Adrenal gland (tissue), 9 donors: ENCODE measurements at regions not wholly inside any gene's neighbourhood (a gene's known extent, or its start where the extent isn't known, plus 50 kb on each side); places are given as distances from the start of the nearest gene placed in this dataset.

Experiments
- DNase-seq, 7 donors: peaks; one replicate each; pipeline ENCODE4 v3.0.0-alpha.2; 2019 to 2020
- H3K27ac ChIP-seq, 5 donors: fragments of 200-600 bp; sonication (generic) in 4 of 5; 1 replicate in 3 of 5; 2 replicates in 2 of 5; pipeline versions ENCODE4 v1.5.1 to v1.8.0; 2016 to 2020; ENCODE audit warnings: mild to moderate bottlenecking in 1 of 5
- H3K27me3 ChIP-seq: fragments of 200-600 bp; 2 replicates; pipeline ENCODE4 v1.8.0; 2021
- H3K36me3 ChIP-seq, 2 donors: fragments of 200-600 bp; replicated peaks in 1 of 2; 1 replicate in 1 of 2; 2 replicates in 1 of 2; pipeline versions ENCODE4 v1.5.1 to v1.8.0; 2018 to 2022
- H3K4me1 ChIP-seq, 2 donors: fragments of 200-600 bp; replicated peaks in 1 of 2; 1 replicate in 1 of 2; 2 replicates in 1 of 2; pipeline versions ENCODE4 v1.5.1 to v1.8.0; 2018 to 2021
- H3K4me3 ChIP-seq, 4 donors: fragments of 200-600 bp; sonication (generic) in 3 of 4; one replicate each; pipeline ENCODE4 v1.5.1; 2016 to 2018
- H3K9me3 ChIP-seq, 3 donors: fragments of 200-600 bp; sonication (generic) in 1 of 3; replicated peaks in 1 of 3; 1 replicate in 2 of 3; 2 replicates in 1 of 3; pipeline versions ENCODE4 v1.5.1 to v1.8.0; 2016 to 2021
- CTCF ChIP-seq, 6 experiments: fragments of 450-650 bp in 4 of 6; fragments of 200-600 bp in 2 of 6; sonication (generic) in 1 of 6; IDR thresholded peaks; 1 replicate in 5 of 6; 2 replicates in 1 of 6; pipeline versions ENCODE4 v1.5.1 to v1.8.0; 2016 to 2021; ENCODE audit warnings: antibody characterized with exemption in 6 of 6, mild to moderate bottlenecking in 2 of 6, moderate library complexity in 1 of 6
- POLR2A ChIP-seq, 2 donors: fragments of 450-650 bp; IDR thresholded peaks; one replicate each; pipeline ENCODE4 v1.6.1; 2017; ENCODE audit warnings: antibody characterized with exemption in 2 of 2, mild to moderate bottlenecking in 2 of 2, moderate library complexity in 1 of 2
- WGBS, 4 donors: extraction: QIAGEN DNeasy Blood & Tissue Kit in 2 of 4; methylation state at CpG; one replicate each; pipeline versions ENCODE4 v1.1.5 to v1.1.7; 2013 to 2017; 5-methylcytosine and 5-hydroxymethylcytosine counted together
- intact Hi-C, 2 donors: fragments of 100-400 bp; cut with DNase I; formaldehyde crosslinking; loops; one replicate each; pipeline versions ENCODE4 v1.14.1 to v1.15.0; 2022 to 2023
- donor health status: healthy with polysubstance abuse.
- donor health status: Bipolar disorder and iron deficiency.
- donor health status: DM: yes; HTN: yes; CAD: no.
- donor health status: DM: no; HTN: no; CAD: no.
- donor health status: DM: no; HTN: no; CAD: no.

- no peak overlapping the region for H3K4me3 ChIP-seq
- no peak for TF ChIP-seq POLR2A (IDR thresholded peaks at IDR 0.05)
- no peak for TF ChIP-seq CTCF (IDR thresholded peaks at IDR 0.05)
- no peaks in the 10 kb centered on the region for H3K9me3 ChIP-seq
- no peak overlapping the region for H3K27ac ChIP-seq
- no peak for DNase-seq
- intact Hi-C loops, result no loop called here
- H3K4me1 ChIP-seq, result no peaks in the 10 kb centered on the region
- 71 to 75% (median 73%) methylated on average over 17 to 21 of the region's 21 CpGs for WGBS, 4 donors
- no peaks in the 10 kb centered on the region for H3K27me3 ChIP-seq
- H3K36me3 ChIP-seq, result no peaks in the 10 kb centered on the region
Observed at GRCh38 chr16:86942151-86943051, 364.1 kb downstream of the FOXL1 start.

GRCh38 chr16:86945166-86945900 lies 367.0 kb downstream of the FOXL1 start:
- 79 to 85% (median 82%) methylated on average over 22 of the region's 22 CpGs for WGBS, 4 donors
- H3K4me1 ChIP-seq, result no peaks in the 10 kb centered on the region
- no peak for TF ChIP-seq POLR2A (IDR thresholded peaks at IDR 0.05)
- no peak for TF ChIP-seq CTCF (IDR thresholded peaks at IDR 0.05)
- DNase-seq, result no peak
- no peak overlapping the region for H3K4me3 ChIP-seq
- H3K9me3 ChIP-seq, result no peaks in the 10 kb centered on the region
- no peak overlapping the region for H3K27ac ChIP-seq
- no peaks in the 10 kb centered on the region for H3K27me3 ChIP-seq
- H3K36me3 ChIP-seq, result no peaks in the 10 kb centered on the region
- intact Hi-C loops, result no loop called here

- no peaks in the 10 kb centered on the region for H3K27me3 ChIP-seq
- H3K4me1 ChIP-seq, result no peaks in the 10 kb centered on the region
- no peaks in the 10 kb centered on the region for H3K36me3 ChIP-seq
- H3K4me3 ChIP-seq, result no peak overlapping the region
- intact Hi-C loops, result no loop called here
- no peaks in the 10 kb centered on the region for H3K9me3 ChIP-seq
- no peak for TF ChIP-seq CTCF (IDR thresholded peaks at IDR 0.05)
- H3K27ac ChIP-seq, result no peak overlapping the region
- 48 to 59% (median 55%) methylated on average over 7 of the region's 7 CpGs for WGBS, 4 donors
- no peak for DNase-seq
Observed at GRCh38 chr16:86946396-86946795, 368.0 kb downstream of the FOXL1 start.

- TF ChIP-seq POLR2A (IDR thresholded peaks at IDR 0.05) (no peak), CTCF (IDR thresholded peaks at IDR 0.05) (no peak)
- no peaks in the 10 kb centered on the region for H3K4me1 ChIP-seq
- intact Hi-C loops, result no loop called here
- H3K27me3 ChIP-seq, result no peaks in the 10 kb centered on the region
- no peaks in the 10 kb centered on the region for H3K9me3 ChIP-seq
- H3K27ac ChIP-seq, result no peak overlapping the region
- H3K36me3 ChIP-seq, result no peaks in the 10 kb centered on the region
- H3K4me3 ChIP-seq, result no peak overlapping the region
- DNase-seq, result no peak
- whole genome bisulfite sequencing, 4 donors, result 77 to 88% (median 81%) methylated on average over 9 to 10 of the region's 10 CpGs
Observed at GRCh38 chr16:86946981-86947380, 368.6 kb downstream of the FOXL1 start.
